Motor neuron (in vitro differentiated cells): ENCODE measurements at regions not wholly inside any gene's neighbourhood (a gene's known extent, or its start where the extent isn't known, plus 50 kb on each side); places are given as distances from the start of the nearest gene placed in this dataset.
A peak's percentile ranks its signal among the peaks of the same experiment; 100 is the strongest.

Experiments
- ATAC-seq, 8 experiments: fragments of 200-7000 bp; cut with Tn5 transposase; replicated peaks in 6 of 8; 2 replicates each; pipeline ENCODE4 v1.8.0; 2021; ENCODE audit warnings: mild to moderate bottlenecking in 8 of 8, moderate library complexity in 8 of 8
- H3K27ac ChIP-seq, 2 donors: fragments of 250-450 bp; sonication (Bioruptor Pico); 2 replicates each; pipeline ENCODE4 v1.9.0; 2021; ENCODE audit warnings: antibody characterized with exemption in 2 of 2, mild to moderate bottlenecking in 2 of 2, moderate library complexity in 1 of 2
- H3K4me1 ChIP-seq, 2 donors: fragments of 250-450 bp; sonication (Bioruptor Pico); replicated peaks in 1 of 2; 2 replicates each; pipeline ENCODE4 v1.6.1; 2021; ENCODE audit warnings: antibody characterized with exemption in 2 of 2, mild to moderate bottlenecking in 2 of 2, moderate library complexity in 1 of 2
- H3K4me3 ChIP-seq, 5 donors: fragments of 250-450 bp; sonication (Bioruptor Pico); 2 replicates each; pipeline ENCODE4 v1.9.0; 2021; ENCODE audit warnings: antibody characterized with exemption in 5 of 5, mild to moderate bottlenecking in 5 of 5, moderate library complexity in 4 of 5
- WGBS, 10 experiments: fragments of 450-650 bp; shearing (Covaris generic); methylation state at CpG; one replicate each; pipeline ENCODE4 v1.0.0; 2022; 5-methylcytosine and 5-hydroxymethylcytosine counted together
- in situ Hi-C, 9 experiments: fragments of 400-800 bp; cut with MboI; loops; one replicate each; pipeline ENCODE4 v1.15.0; 2021; ENCODE audit warnings: low sequenced_read_pairs in 9 of 9, low pct_unique_long_range_greater_than_20kb in 2 of 9; ENCODE audit not compliant: unreplicated experiment in 9 of 9

DNA sequence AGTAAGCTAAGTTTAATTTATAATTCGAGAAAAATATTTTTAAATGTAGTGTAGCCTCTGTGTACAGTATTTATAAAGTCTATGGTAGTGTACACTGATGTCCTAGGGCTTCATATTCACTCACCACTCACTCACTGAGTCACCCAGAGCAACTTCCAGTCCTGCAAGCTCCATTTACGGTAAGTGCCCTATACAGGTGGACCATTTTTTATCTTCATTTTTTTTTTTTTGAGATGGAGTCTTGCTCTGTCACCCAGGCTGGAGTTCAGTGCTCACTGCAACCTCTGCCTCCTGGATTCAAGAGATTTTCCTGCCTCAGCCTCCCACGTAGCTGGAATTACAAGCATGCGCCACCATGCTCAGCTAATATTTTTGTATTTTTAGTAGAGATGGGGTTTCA, 104.2 kb downstream of the PDCL3 start:
- WGBS, 10 experiments: 0 to 72% (median 62%) methylated on average over 1 to 4 of the region's 4 CpGs; no CpG with 5 or more reads in 1 of the 10 experiments
- Histone ChIP-seq H3K4me1 (no peaks in the 10 kb centered on the region), H3K27ac (no peak overlapping the region), H3K4me3 (no peak overlapping the region)
- ATAC-seq: no peak
- in situ Hi-C loops: no loop called here

DNA sequence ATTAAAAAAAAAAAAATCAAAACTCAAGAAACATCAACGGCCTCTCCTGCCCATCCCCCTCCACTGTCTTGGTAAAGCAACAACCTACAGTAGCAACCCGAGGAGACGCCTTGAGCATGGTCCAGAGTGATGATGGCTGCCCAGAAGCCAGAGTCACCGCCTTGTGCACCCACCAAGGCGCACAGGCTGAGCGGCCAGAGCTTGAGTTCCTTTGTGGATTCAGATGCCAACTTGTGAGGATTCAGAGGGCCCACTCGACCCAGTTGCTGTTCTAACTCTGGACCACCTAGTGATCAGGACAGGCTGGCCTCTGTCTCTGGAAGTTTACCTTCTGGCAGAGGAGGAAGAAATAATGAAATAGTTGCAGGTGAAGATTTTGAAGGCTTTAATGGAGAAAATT, 105.0 kb downstream of the PDCL3 start:
- ATAC-seq: no peak
- H3K27ac ChIP-seq: no peak overlapping the region
- 20 to 96% (median 76%) methylated on average over 1 to 5 of the region's 7 CpGs; no CpG with 5 or more reads in 4 of the 10 experiments for WGBS, 10 experiments
- no peak overlapping the region for H3K4me3 ChIP-seq
- in situ Hi-C loops: no loop called here
- H3K4me1 ChIP-seq: no peaks in the 10 kb centered on the region

DNA sequence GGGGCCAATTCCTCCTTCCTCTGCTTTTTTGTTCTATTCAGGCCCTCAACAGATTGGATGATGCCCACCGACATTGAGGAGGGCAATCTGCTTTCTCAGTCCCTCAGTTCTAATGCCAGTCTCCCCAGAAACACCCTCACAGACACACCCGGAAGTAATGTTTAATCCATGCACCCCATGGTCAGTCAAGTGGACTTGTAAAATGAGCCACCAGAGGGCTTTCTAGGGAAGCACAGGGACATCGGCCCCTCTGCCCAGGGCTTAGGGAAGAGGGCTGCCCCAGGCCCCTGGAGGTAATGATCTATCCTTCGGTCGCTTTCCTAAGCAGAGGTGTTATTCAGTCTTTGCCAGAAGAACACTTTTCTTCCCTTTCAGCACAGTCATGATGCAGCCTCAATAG, 107.4 kb downstream of the PDCL3 start:
- 0 to 100% (median 93%) methylated on average over 1 to 2 of the region's 5 CpGs; no CpG with 5 or more reads in 7 of the 10 experiments for WGBS, 10 experiments
- H3K4me3 ChIP-seq: no peak overlapping the region
- ATAC-seq: peak in 1 of 8 experiments; percentile 24
- H3K27ac ChIP-seq: no peak overlapping the region
- in situ Hi-C loops: no loop called here
- peaks cover 0 to 6% of the 10 kb centered on the region in 2 donors for H3K4me1 ChIP-seq

DNA sequence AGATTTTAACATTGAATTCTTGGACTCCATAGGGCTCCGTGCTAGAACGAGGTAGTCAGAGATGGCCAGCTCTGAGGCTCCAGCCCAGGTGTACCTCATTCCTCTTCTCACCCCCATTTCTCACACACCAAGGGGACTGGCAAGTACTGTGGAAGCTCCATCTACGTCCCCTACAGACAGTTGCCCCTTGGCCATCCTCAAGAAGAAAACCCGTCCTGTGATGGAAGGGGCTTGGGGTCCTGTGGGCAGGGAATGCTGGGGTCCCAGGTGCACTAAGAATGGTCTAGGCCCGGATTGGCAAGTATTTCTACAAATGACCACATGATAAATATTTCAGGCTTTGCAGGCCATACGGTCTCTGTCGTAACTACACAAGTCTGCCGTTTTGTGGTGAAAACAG, 110.3 kb downstream of the PDCL3 start:
- in situ Hi-C loops: no loop called here
- Histone ChIP-seq H3K4me1 (peaks cover 0 to 6% of the 10 kb centered on the region in 2 donors), H3K27ac (no peak overlapping the region), H3K4me3 (no peak overlapping the region)
- no peak for ATAC-seq
- WGBS, 10 experiments: 63 to 100% (median 93%) methylated on average over 1 to 6 of the region's 8 CpGs; no CpG with 5 or more reads in 2 of the 10 experiments

DNA sequence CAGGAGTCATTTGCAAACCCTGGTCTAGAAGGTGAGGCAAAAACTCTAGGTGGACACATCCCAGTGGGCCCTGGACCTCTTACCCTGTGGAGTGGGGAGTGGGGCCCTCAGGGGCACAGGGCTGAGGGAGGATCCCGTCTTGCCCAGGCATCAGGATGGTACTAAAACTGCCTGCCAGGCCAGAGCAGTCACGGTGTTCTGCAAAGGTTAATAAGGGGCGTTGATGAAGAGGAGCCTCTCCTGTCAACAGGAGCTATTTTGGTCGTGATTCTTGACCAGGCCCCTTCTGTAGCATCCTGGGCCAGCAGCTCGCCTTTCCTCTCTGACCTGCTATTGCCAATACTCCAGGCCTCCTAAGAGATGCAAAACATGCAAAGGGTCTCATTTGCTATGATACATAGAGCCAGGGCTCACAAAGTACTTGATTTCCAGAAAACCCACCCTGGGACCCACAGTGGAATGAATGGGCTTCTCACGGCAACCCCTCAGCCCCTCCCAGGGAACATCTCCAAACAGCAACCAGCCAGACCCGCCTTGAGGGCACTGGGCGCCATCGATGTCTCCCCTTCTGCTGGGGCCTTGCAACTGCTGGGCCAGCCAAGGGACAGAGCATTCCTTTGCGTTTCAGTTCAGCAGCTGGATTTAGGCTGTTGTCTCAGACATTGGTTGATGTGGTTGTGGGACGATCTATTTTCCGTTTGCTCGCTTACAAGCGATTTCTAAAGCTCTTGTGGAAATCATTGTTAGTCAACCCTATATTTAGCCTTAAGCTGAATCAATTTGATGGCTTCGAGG, 111.1 kb downstream of the PDCL3 start:
- 0 to 100% (median 93%) methylated on average over 1 to 12 of the region's 15 CpGs; no CpG with 5 or more reads in 1 of the 10 experiments for WGBS, 10 experiments
- H3K27ac ChIP-seq: no peak overlapping the region
- ATAC-seq: peak in 1 of 8 experiments; percentile 26
- in situ Hi-C loops: no loop called here
- peaks cover 0 to 6% of the 10 kb centered on the region in 2 donors for H3K4me1 ChIP-seq
- no peak overlapping the region for H3K4me3 ChIP-seq

DNA sequence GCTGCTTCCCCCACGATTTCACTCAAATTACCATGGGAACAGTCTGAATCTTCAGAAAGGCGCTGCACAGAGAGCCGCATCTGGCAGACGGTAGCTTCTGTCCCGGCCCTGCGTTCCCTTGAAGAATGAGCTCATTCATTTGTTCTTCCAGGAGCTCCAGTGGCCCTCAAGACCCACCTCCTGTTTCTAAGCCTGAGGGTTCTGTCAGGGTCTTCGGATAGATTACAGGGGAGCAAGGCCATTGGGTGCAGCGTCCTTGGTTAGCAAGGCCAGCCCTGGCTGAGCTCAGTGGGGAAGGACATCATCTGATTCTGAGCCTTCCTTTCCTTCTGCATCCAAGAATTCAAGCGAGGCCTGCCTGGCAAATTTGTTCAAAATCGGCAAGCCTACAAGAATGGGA, 111.9 kb downstream of the PDCL3 start:
- peak in 5 of 8 experiments; percentile 45 to 70 (median 48) for ATAC-seq
- H3K4me3 ChIP-seq: no peak overlapping the region
- in situ Hi-C loops: no loop called here
- H3K27ac ChIP-seq: peak overlapping the region in 1 of 2 donors; percentile 35
- 38 to 100% (median 89%) methylated on average over 1 to 5 of the region's 10 CpGs; no CpG with 5 or more reads in 3 of the 10 experiments for WGBS, 10 experiments
- peaks cover 0 to 6% of the 10 kb centered on the region in 2 donors for H3K4me1 ChIP-seq

DNA sequence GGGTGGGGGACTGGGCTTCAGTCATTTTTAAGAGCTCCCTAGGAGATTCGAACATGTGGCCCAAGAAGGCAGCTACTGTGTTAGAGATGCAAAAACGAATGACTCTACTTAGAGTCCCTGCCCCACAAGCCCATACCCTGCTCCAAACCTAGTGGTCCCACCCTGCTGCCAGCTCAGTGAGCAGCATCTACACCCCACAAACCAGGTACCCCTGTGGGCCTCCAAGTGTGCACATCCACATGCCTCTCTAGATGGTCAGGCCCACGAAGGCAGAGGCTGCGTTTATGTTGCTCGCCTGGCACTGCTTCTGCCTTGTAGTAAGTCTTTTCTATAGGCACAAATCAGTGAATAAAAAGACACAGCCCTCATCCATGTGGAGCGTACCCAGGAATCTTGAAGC, 112.6 kb downstream of the PDCL3 start:
- ATAC-seq: no peak
- Histone ChIP-seq H3K4me3 (no peak overlapping the region), H3K27ac (no peak overlapping the region), H3K4me1 (peaks cover 0 to 6% of the 10 kb centered on the region in 2 donors)
- in situ Hi-C loops: no loop called here
- 33 to 100% (median 63%) methylated on average over 1 to 4 of the region's 6 CpGs; no CpG with 5 or more reads in 4 of the 10 experiments for WGBS, 10 experiments

DNA sequence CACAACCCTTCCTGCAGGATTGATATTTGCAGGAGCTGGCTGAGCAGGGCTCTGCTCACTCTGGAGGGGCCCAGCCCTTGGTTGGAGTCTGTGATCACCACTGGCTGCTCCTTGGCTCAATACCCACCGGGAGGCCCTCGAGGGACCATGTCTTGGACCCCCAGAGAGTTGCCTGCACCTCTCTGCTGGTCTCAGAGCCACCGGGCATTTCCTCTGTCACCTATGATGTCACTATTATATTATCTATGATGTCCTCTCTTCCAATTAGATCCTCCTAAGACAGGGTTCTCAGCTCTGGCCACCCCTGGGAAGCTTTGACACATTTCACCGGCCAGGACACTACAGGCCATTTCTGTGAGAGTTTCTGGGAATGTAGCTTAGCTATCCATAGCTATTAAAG, 113.1 kb downstream of the PDCL3 start:
- WGBS, 10 experiments: 56 to 100% (median 85%) methylated on average over 1 to 3 of the region's 4 CpGs; no CpG with 5 or more reads in 4 of the 10 experiments
- Histone ChIP-seq H3K4me3 (no peak overlapping the region), H3K27ac (no peak overlapping the region), H3K4me1 (peaks cover 0 to 6% of the 10 kb centered on the region in 2 donors)
- in situ Hi-C loops: no loop called here
- ATAC-seq: no peak

DNA sequence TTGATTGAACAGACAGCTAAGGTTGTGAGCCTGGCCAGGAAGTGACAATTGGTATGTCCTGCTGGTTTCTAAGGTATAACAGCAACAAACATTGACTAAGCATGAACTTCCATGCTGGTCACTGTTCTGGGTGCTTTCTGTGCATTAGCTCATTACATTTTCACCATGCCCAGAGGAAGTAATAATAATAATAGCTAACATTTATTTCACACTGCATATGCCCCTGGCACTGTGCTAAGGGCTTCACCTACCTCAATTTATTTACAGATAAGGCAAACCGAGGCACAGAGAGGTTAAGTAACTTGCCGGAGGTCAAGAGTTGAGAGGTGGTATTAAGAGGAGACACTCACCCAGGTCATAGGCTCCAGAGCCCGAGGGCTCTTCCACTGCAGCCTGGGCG, 113.6 kb downstream of the PDCL3 start:
- no peak overlapping the region for H3K4me3 ChIP-seq
- ATAC-seq: no peak
- H3K27ac ChIP-seq: no peak overlapping the region
- H3K4me1 ChIP-seq: peaks cover 0 to 6% of the 10 kb centered on the region in 2 donors
- 0 to 79% (median 55%) methylated on average over 1 to 4 of the region's 4 CpGs; no CpG with 5 or more reads in 4 of the 10 experiments for WGBS, 10 experiments
- in situ Hi-C loops: no loop called here

DNA sequence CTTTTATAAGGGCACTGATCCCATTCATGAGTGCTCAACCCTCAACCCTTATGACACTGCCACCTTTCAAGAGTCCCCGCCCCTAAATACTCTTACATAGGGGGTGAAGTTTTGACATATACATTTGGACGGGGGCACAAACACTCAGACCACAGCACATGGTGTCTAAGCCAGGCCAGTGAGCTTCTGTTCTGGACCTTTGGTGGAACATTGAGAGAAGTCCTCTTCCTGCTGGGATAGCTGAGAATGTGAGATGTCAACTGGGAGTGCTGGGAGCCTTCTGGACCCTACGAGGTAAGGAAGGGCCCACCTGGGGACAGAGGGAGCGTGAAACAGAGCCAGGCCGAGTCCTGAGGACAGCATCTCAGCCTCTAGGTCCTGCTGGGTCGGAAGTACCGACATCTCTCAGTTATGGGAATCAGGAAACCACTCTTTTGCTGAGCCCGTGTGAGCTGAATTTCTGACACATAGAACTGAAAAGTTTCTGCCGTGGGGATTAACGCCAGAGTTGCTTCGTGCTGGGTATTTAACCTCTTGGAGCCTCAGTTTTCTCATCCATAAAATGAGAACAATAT, 114.9 kb downstream of the PDCL3 start:
- WGBS, 10 experiments: 49 to 92% (median 71%) methylated on average over 1 to 9 of the region's 11 CpGs
- peaks cover 0 to 6% of the 10 kb centered on the region in 2 donors for H3K4me1 ChIP-seq
- H3K27ac ChIP-seq: no peak overlapping the region
- no peak for ATAC-seq
- in situ Hi-C loops: no loop called here
- no peak overlapping the region for H3K4me3 ChIP-seq

DNA sequence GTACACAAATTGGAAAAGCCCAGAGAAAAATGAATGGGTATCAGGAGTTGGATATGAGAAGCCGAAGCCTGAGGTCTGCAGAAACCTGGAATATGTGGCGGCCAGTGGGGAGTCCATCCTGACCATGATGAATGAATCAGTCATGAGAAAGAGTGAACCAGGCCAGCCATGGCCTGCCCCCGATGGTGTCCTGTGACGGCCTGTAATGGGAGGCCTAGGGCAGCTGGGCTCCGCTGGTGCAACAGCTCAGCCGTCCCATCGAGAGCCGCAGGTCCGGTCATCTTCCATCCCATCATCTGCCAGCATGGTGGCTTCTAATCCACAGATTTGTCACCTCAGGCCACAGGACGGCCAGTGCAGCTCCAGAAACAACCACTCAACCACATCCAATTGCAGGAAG, 116.4 kb downstream of the PDCL3 start:
- in situ Hi-C loops: no loop called here
- Histone ChIP-seq H3K27ac (no peak overlapping the region), H3K4me1 (peaks cover 0 to 6% of the 10 kb centered on the region in 2 donors), H3K4me3 (no peak overlapping the region)
- no peak for ATAC-seq
- 40 to 100% (median 89%) methylated on average over 1 to 8 of the region's 10 CpGs; no CpG with 5 or more reads in 1 of the 10 experiments for WGBS, 10 experiments

DNA sequence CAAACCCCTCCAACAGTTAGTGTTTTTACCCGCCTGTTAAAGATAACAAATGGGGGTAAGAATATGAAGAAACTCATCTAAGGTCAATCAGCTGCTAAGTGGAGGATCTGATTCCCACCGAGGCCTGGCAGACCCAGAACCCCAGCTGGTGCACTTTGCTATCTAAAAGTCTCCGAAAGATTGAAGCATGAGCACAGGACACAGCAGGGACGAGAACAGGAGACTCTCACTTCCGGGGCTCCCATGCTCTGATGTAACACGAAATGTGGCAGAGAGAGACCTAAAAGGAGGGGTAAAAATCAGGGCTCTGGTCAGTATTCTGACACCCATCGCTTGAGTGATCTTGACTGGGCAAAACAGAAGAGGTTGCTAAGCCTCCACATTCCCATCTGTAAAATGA, 119.7 kb downstream of the PDCL3 start:
- WGBS, 10 experiments: 30 to 88% (median 83%) methylated on average over 2 to 6 of the region's 7 CpGs; no CpG with 5 or more reads in 3 of the 10 experiments
- H3K4me1 ChIP-seq: no peaks in the 10 kb centered on the region
- in situ Hi-C loops: no loop called here
- H3K27ac ChIP-seq: no peak overlapping the region
- no peak for ATAC-seq
- no peak overlapping the region for H3K4me3 ChIP-seq

DNA sequence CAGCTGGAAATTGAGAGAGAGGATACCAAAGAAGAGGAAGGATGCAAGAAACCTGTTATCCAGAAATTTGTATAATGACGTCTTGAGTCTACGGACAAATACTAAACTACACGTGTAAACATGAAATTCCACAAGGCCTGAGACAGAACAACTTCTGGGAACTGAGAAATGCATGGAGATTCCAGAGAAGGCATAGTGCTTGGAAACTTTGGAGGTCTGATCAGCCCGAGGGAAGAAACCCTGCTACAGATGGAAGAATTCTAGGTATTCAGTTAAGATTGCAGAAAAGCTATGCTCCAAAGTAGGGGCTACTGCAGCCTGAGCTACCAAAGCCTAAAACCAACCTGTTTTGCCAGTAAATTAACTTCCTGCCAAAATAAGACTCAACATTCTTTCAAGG, 120.4 kb downstream of the PDCL3 start:
- no peak for ATAC-seq
- WGBS, 10 experiments: 36 to 100% (median 71%) methylated on average over 1 to 4 of the region's 4 CpGs
- in situ Hi-C loops: no loop called here
- no peaks in the 10 kb centered on the region for H3K4me1 ChIP-seq
- H3K27ac ChIP-seq: no peak overlapping the region
- no peak overlapping the region for H3K4me3 ChIP-seq
